HG03565 (cell line): ENCODE measurements at regions not wholly inside any gene's neighbourhood (a gene's known extent, or its start where the extent isn't known, plus 50 kb on each side); places are given as distances from the start of the nearest gene placed in this dataset.

Experiments
- ATAC-seq: cut with Tn5 transposase; IDR thresholded peaks from one replicate; pipeline ENCODE4 v1.9.1; 2021; ENCODE audit warnings: mild to moderate bottlenecking, moderate library complexity; ENCODE audit not compliant: unreplicated experiment

GRCh38 chr16:51450909-51451308 lies 299.8 kb upstream of the SALL1 start:
- ATAC-seq = no peak

- ATAC-seq = no peak
Observed at GRCh38 chr16:51450376-51450775, 299.3 kb upstream of the SALL1 start.

GRCh38 chr16:51449441-51449840 lies 298.4 kb upstream of the SALL1 start:
- ATAC-seq = no peak

GRCh38 chr16:51445250-51445649 lies 294.2 kb upstream of the SALL1 start:
- no peak for ATAC-seq

- no peak for ATAC-seq
Observed at GRCh38 chr16:51443934-51444333, 292.9 kb upstream of the SALL1 start.

GRCh38 chr16:51442141-51442870 lies 291.2 kb upstream of the SALL1 start:
- ATAC-seq = no peak

GRCh38 chr16:51440131-51440889 lies 289.2 kb upstream of the SALL1 start:
- ATAC-seq = no peak

- ATAC-seq = no peak
Observed at GRCh38 chr16:51439271-51439670, 288.2 kb upstream of the SALL1 start.

- ATAC-seq = no peak
Observed at GRCh38 chr16:51436742-51437141, 285.7 kb upstream of the SALL1 start.

GRCh38 chr16:51434567-51435198 lies 283.6 kb upstream of the SALL1 start:
- no peak for ATAC-seq

GRCh38 chr16:51433599-51433998 lies 282.5 kb upstream of the SALL1 start:
- ATAC-seq = no peak

GRCh38 chr16:51431517-51432241 lies 280.6 kb upstream of the SALL1 start:
- no peak for ATAC-seq

GRCh38 chr16:51430716-51431369 lies 279.8 kb upstream of the SALL1 start:
- no peak for ATAC-seq

- no peak for ATAC-seq
Observed at GRCh38 chr16:51429041-51429440, 278.0 kb upstream of the SALL1 start.

GRCh38 chr16:51427085-51427484 lies 276.0 kb upstream of the SALL1 start:
- ATAC-seq = no peak

- no peak for ATAC-seq
Observed at GRCh38 chr16:51426276-51426675, 275.2 kb upstream of the SALL1 start.

GRCh38 chr16:51420247-51420646 lies 269.2 kb upstream of the SALL1 start:
- ATAC-seq = no peak

GRCh38 chr16:51419768-51420167 lies 268.7 kb upstream of the SALL1 start:
- ATAC-seq = no peak

GRCh38 chr16:51418258-51418657 lies 267.2 kb upstream of the SALL1 start:
- ATAC-seq = no peak

- no peak for ATAC-seq
Observed at GRCh38 chr16:51416926-51417325, 265.9 kb upstream of the SALL1 start.

- no peak for ATAC-seq
Observed at GRCh38 chr16:51410125-51410524, 259.1 kb upstream of the SALL1 start.
